KG1 (cell line): ENCODE measurements at regions not wholly inside any gene's neighbourhood (a gene's known extent, or its start where the extent isn't known, plus 50 kb on each side); places are given as distances from the start of the nearest gene placed in this dataset.
"Not testable (repeated sequence)": the region's sequence is repeated elsewhere in the genome, so short reads cannot be mapped to it uniquely, and the experiment has no call there.

Source experiments
- DNase-seq: peaks from one replicate; lab custom pipeline; 2025; lab: John Stamatoyannopoulos, UW

- no peak for DNase-seq
Measured at GRCh38 chr5:54884195-54884536, 101.2 kb downstream of the ESM1 start.

- DNase-seq: no peak
Measured at GRCh38 chr5:54883374-54884194, 101.8 kb downstream of the ESM1 start.

- DNase-seq: no peak
Measured at GRCh38 chr5:54882841-54883240, 102.6 kb downstream of the ESM1 start.

- DNase-seq: no peak
Measured at GRCh38 chr5:54882101-54882500, 103.3 kb downstream of the ESM1 start.

GRCh38 chr5:54881286-54882005 lies 103.9 kb downstream of the ESM1 start:
- no peak for DNase-seq

GRCh38 chr5:54876976-54877375 lies 108.4 kb downstream of the ESM1 start:
- no peak for DNase-seq

- no peak for DNase-seq
Measured at GRCh38 chr5:54876556-54876955, 108.8 kb downstream of the ESM1 start.

GRCh38 chr5:54874337-54875021 lies 110.9 kb downstream of the ESM1 start:
- peak; percentile 12 for DNase-seq

- DNase-seq: no peak
Measured at GRCh38 chr5:54873691-54874090, 111.7 kb downstream of the ESM1 start.

- no peak for DNase-seq
Measured at GRCh38 chr5:54872810-54873209, 112.6 kb downstream of the ESM1 start.

- DNase-seq: no peak
Measured at GRCh38 chr5:54870271-54870670, 115.1 kb downstream of the ESM1 start.

GRCh38 chr5:54869691-54870090 lies 115.7 kb downstream of the ESM1 start:
- DNase-seq: no peak

- no peak for DNase-seq
Measured at GRCh38 chr5:54868511-54869483, 116.6 kb downstream of the ESM1 start.

- DNase-seq: peak; percentile 49
Measured at GRCh38 chr5:54867310-54867944, 118.0 kb downstream of the ESM1 start.

GRCh38 chr5:54864911-54865515 lies 120.4 kb downstream of the ESM1 start:
- not testable (repeated sequence) for DNase-seq

GRCh38 chr5:54862036-54862435 lies 123.4 kb downstream of the ESM1 start:
- no peak for DNase-seq

- DNase-seq: no peak
Measured at GRCh38 chr5:54861212-54861894, 124.0 kb downstream of the ESM1 start.

GRCh38 chr5:54860321-54860720 lies 125.1 kb downstream of the ESM1 start:
- no peak for DNase-seq

GRCh38 chr5:54859316-54859715 lies 126.1 kb downstream of the ESM1 start:
- no peak for DNase-seq

GRCh38 chr5:54854883-54855581 lies 130.4 kb downstream of the ESM1 start:
- DNase-seq: no peak
